DMS79 treated with DMSO at 0.1 percent for 48 hours (cell line): ENCODE measurements at regions not wholly inside any gene's neighbourhood (a gene's known extent, or its start where the extent isn't known, plus 50 kb on each side); places are given as distances from the start of the nearest gene placed in this dataset.
"Not testable (repeated sequence)": the region's sequence is repeated elsewhere in the genome, so short reads cannot be mapped to it uniquely, and the experiment has no call there.

ENCODE experiments used
- DNase-seq: peaks from one replicate; lab custom pipeline; 2025; lab: John Stamatoyannopoulos, UW

DNA sequence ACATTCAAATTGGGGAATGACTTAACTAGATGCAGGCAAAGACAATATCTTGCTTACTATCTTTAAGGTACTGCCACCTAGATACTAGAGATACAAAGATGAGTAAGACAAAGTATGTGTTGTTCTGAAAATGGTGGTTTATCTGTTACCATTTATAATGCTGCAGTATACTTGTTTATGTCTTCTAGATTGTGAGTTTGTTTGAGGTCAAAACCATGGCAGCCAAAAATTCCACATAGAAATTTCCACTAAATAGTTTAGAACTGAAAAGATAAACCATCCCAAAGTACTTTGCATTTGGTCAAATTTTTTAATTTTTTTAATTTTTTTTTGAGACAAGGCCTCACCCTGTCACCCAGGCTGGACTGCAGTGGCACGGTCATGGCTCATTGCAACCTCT lies 150.8 kb downstream of the SOX4 start:
- no peak for DNase-seq

DNA sequence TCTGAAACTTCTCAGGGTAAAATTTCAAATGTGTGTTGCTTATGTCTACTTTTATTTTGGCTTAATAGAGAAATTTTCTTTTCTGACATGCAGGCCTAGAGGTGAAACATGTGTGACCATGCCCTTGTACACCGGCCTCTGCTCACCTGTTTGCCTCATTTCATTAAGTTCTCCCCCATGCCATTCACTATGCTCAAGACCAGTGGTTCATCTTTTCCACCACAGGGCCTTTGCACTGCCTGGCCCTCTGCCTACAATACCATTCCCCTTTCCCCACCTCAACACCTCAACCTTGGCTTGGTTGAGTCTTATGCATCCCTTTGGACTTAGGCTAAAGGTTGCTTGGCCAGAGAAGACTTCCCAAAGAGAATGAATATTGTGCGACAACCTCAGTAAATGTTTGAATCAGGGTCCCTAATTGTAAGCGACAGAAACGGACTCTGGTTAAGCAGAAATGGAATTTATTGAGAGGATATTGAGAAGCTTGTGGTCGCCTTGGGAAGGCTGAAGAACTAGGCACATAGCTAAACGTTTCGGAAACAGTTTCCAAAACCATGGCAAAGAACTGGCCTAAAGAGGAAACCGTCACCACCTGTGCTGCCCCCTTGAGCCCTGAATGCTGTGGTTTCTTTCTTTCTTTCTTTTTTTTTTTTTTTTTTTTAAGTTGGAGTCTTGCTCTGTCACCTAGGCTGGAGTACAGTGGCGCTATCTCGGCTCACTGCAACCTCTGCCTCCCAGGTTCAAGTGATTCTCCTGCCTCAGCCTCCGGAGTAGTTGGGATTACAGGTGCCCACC lies 152.2 kb downstream of the SOX4 start:
- no peak for DNase-seq

DNA sequence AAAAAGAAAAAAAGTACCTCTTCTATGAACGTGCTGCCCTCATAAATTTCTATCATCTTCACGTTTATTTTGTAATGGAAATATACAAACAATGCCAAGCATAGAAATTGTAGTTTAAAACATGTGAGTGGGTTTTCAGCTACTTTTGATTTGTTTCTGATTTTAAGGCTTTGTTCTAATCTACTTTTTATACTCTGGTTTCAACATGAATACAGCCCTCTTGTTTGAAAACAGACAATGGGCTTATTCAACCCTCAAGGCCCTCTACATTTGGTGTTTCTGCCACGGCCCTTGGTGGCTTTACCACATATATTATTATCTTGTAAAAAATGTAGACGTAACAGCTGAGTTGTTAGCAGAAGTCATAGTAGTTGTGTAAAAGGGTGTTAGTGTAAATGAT lies 153.9 kb downstream of the SOX4 start:
- no peak for DNase-seq

DNA sequence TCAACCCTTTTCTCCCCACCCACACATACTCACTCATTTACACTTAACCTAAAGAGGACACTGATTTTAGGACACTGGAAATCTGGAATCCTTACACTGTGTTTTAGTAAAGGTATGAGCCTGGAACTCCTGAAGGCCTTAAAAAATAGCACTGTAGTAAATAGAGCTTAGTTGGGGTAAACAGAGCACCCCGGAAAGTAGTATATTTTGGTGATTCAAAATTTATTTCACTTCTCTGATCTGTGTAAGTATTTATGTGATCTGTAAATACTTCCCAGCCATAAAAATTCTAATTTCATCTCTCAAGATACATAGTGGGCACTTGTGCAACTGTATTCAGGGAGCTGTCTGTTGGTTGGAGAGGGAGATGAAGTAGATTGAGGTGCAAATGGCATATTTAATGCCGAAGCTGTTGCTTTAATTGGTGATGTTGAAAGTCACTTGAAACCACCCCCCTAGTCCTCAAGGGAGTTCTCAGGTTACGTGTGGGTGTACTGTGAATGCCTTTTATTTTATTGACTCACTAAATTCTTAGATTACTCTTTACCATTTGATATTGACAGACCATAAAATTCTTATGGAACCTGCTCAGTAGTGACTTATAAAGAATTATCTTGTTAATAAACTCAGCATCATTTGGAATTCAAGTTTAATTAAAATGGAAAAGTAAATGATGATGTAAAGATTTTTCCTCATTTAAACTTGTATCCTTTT lies 154.9 kb downstream of the SOX4 start:
- peak; percentile 91 for DNase-seq

DNA sequence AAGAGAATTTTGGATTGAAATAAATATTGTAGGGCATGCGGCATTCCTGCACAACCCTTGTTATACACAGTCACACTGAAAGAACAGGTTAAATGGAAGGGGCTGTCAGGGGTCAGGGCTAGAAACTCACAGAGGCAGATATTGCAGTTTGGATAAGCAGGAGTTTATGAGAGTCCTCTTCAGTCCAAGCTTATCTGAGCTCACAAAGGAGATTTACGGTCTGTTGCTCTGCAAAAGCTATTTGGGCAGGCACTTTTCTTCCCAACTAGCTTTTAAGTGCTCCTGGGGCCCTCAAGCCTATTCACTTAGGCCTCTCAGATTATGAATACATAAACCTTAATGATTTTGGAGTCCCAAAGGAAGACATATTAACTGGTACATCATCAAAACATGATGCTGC lies 156.2 kb downstream of the SOX4 start:
- peak; percentile 99 for DNase-seq

DNA sequence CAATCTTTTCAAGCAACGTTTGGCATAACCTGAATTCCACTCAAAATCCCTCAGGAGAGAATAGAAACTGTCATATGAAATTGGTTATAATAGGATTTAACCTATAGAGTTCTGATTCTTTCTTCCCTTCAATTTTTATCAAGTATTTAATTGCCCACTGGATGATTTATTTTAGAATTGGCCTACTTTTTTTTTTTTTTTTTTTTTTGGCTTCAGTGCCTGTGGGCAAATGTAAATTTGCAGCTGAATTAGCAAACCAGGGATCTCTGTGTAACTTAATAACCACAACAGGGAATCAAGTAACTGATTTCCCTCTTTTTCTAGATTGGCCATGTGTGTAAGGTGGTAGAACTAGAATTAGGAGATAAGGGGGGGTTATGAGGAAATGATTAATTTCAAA lies 157.0 kb downstream of the SOX4 start:
- DNase-seq = peak; percentile 79

DNA sequence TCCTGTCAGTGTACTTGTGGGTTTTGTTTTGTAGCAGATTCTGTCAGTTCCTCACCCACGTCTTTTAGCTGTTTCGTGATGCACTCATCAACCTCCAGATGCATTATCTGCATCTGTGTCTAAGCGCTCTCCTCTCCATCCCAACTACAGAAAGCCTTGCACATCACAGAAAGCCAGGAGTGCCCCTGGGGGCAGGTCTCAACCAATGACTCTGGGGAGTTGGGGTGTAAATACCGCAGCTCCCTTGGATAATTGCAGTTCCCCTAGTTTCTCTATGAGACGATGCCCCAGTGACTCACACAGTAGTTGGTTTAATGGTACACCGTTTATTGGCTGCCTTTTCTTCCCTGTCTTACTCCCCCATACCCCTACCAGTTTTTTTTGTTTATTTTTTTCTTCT lies 158.1 kb downstream of the SOX4 start:
- no peak for DNase-seq

DNA sequence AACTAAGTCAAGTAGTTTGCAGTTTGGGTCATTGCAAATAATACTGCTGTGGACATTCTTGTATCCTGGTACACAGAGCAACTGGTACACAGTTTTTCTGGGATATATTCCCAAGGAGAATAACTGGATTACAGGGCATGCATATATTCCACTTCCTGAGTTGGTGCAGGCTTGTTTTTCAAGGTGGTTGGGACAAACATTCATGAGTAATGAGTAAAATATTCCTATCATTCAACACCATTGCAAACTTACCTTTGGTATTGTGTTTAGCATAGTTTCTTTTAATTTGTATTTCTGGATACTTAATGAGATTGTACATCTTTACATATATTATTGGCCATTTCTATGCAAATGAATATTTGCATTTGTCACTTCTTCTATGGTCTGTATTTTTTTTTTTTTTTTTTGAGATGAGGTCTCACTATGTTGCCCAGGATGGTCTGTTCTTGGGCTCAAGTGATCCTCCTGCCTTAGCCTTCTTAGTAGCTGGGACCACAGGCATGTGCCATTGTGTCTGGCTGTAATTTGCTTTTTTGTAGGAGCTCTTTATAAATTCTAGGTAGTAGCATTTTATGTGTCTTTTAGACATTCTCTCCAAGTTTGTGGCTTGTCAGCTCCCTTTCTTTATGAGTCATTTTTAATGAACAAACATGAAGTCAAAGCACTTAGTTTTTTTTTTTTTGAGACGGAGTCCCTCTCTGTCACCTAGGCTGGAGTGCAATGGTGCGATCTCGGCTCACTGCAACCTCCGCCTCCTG lies 158.7 kb downstream of the SOX4 start:
- no peak for DNase-seq

DNA sequence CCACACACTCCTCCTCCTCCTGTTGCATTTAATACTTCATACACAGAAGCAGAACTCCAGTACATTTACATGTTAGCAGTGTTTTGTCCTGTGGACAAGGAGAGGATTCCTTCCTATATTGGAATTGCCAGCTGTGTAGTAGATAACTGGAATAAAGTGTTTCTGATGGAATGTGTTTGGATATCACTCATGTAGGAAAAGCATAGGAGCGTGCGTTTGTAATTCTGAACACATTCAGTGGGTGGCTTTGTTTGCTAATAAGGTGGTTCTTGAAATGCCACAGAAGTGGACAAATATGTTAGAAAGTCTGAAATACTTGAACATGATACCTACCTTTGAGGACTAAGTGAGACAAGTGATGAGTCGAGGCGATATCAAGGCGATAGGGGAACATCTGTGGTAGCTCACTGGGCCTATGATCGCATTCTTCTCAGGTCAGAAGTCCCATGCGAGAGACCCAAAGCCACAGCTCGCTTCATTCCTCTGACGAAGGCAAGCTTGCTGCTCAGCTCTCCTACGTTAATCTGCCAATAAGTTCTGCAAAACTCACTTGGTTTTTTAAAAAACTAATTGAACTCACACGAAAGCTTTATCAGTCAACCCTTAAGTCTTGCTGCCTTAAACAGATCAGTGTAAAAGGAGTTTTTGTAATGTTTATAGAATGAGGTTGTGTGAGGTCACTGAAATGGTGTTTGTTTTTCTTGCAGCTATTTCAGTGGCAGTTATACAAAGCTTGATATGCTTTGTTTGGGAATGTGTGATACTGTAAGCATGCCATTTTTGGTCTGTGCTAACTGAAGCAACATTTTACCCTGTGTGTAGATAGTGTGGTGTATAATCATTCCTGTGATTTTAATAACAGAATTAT lies 159.9 kb downstream of the SOX4 start:
- DNase-seq = no peak

DNA sequence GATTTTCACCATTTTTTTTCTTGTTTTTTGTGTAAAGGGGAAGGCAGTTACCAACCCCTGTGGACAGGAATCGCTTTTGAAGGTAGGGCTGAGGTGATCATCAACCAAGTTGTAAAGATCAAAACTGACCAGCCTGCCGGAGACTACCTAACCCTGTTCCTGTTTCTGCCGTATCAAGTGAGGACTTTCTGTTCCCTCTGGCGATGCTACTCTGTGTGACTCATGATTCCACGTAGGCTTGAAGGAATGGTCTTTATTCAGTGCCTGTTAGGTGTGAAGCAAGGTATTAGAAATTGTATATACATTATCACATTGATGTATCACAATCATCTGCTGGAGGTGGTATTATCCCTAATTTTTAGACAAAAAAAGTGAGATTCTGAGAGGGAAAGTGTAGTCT lies 161.3 kb downstream of the SOX4 start:
- DNase-seq = no peak

DNA sequence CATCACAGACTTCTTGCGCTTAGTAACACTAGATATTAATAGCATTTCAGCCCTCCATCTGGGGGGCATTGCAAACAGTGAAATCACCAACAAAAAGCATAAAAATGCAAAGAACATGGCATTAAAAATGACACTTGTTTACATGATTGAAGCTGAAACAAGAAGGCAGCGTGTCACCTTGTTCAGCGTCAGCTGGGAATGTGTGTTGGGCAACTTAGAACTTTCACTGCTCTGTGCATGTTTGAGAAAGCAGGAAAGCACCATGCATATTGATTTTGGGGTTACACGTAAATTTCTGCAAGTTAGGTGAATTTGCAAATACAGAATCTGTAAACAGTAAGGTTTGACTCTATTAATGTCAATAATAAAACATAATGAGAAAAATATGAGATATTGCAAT lies 162.9 kb downstream of the SOX4 start:
- no peak for DNase-seq

DNA sequence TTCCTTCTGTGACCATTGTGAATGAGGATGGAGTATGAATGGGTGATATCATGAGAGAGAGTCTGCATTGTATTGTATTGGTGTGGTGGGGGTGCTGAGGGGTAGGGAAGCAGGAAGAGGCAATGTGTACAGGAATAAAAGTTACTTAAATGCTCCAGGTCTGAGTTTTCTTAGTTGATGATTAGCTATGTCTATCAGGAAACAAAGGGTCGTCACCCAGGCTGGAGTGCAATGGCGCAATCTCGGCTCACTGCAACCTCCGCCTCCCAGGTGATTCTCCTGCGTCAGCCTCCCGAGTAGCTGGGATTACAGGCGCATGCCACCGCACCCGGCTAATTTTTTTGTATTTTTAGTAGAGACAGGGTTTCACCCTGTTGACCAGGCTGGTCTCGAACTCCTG lies 163.8 kb downstream of the SOX4 start:
- DNase-seq = not testable (repeated sequence)

DNA sequence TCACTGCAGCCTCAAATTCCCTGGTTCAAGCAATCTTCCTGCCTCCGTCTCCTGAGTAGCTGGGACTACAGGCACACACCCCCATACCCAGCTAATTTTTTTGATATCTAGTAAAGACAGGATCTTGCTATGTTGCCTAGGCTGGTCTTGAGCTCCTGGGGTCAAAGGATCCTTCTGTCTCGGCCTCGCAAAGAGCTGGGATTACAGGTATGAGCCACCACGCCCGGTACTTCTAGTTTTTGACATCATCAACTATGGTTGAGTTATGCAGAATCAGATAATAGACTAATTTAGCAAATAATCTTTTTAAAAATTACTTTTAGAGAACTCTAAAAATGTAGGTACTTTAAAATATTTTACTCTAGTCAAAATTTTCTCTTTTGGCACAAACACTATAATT lies 166.2 kb downstream of the SOX4 start:
- DNase-seq = no peak

DNA sequence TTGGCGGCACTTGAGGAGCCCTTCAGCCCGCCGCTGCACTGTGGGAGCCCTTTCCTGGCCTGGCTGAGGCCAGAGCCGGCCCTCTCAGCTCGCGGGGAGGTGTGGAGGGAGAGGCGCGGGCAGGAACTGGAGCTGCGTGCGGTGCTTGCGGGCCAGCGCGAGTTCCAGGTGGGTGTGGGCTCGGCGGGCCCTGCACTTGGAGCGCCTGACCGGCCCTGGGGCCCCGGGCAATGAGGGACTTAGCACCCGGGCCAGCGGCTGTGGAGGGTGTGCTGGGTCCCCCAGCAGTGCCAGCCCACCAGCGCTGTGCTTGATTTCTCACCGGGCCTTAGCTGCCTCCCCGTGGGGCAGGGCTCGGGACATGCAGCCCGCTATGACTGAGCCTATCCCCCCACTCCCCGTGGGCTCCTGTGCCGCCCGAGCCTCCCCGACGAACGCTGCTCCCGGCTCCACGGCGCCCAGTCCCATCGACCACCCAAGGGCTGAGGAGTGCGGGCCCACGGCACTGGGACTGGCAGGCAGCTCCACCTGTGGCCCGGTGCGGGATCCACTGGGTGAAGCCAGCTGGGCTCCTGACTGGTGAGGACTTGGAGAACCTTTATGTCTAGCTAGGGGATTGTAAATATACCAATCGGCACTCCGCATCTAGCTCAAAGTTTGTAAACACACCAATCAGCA lies 167.6 kb downstream of the SOX4 start:
- DNase-seq = not testable (repeated sequence)

DNA sequence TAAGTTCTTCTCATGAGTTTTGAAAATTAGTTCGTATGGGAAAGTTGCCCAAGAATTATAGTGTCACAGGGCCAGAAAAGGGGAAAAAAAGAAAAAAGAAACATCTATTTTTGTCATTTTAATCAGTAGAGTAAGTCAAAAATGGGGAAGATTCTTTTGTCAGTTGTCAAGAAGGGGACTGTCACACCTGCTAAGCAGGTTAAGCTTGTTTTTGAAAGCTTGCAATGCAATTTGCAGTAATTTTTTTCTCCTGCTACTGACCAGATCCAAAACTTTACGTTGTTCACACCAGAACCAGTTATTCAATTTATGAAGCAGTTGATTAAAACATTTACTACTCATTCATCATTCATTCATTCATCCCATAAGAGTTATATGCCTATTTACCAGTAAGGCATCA lies 171.4 kb downstream of the SOX4 start:
- no peak for DNase-seq

DNA sequence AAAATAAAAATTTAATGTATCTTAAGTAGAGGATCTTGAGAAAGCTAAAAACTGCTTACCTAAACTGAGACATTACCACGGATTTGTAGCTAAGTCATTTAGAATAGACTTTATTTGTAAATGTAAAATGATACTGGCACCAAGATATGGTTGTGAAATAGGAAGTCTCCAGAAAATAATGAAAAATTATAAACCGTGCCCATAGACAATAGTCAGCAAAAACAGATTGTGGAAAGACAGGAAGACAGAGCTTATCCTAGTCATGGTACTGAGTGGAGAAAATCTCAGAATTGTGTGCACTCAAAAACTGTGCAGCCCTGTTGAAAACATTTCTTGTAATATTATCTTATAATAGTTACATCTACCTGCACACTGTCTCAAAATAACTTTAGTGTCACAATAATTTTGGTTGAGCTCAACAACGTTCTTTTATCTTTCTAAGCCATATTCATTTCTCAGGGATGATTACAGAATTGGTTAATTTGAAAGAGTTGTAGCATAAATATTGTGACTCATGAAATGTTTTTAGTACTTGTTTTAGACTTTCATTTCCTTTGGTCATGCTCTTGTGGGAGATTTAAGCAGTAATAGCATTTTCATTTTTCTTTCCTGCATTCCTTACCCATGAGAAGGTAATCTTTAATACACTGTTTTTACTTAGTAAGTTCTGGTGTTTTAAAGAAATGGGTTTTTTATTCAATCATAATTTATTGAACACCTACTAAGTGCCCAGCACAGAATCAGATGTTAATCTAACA lies 174.5 kb downstream of the SOX4 start:
- DNase-seq = no peak

DNA sequence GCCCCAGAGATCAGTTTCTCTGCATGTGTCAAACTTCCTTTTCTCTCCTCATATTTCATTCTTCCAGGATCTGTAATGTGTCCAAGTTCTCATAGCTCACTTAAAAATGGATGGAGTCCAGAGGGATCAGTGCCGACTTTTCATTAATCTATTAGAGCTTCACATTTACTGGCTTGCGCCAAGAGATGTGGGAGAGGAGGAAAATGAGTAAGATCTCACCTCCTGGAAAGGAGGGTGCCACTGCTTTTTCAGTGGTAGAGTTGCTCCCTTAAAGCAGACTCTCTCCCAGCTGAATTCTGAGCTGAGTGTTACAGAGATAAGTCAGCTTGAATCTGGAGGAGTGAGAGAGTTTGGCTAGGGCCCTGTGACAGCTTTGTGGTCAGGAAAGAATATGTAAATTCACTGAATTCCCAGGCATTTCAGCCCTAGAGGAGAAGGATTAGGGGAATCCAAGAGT lies 175.9 kb downstream of the SOX4 start:
- no peak for DNase-seq

DNA sequence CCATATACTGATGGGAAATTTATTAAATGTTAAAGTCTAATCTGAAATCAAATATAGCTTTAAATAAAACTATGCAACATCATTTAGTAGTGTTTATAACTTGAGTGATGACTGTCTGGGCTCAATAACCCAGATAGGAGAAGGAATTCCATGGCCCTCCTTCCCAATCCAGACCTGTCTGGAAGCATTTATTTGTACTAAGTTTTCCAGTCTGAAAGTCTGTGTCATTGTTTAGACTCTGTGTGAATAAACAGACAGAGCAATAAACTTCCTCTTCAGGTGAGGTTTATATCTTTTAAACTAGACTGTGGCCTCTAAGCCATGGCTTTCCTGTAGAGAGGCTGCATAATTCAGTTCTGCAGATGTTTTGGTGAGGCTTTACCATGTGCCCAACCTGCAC lies 176.4 kb downstream of the SOX4 start:
- no peak for DNase-seq

DNA sequence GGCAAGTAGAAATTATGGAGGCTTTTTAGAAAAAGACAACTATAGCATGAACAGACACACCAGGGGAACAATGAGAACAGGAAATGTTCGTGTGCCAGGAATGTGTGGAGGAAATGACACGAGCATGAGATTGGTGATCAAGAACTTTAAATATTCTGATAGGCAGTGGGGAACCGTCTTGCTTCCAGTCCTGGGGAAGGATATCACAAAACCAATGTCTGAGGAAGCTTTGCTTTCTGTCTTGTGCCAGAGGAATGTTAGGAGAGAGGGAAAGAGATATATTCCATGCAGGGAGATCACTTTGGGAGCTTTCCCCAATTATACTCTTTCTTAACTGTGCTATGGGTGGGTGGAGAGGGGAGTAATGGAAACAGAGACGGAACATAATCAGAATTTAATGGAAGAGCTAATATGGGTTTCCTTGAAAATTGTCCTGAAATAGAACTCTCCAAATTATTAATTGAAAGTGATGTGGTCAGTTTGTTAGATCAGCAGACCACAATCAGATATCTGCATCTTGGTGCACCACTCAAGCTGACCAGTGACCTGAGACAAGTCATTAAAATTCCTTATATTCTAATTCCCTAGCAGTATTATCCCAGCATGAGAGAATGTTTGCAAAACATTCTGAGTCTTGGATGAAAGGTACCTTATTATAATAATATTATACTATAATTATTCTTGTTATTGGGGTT lies 178.2 kb downstream of the SOX4 start:
- no peak for DNase-seq

DNA sequence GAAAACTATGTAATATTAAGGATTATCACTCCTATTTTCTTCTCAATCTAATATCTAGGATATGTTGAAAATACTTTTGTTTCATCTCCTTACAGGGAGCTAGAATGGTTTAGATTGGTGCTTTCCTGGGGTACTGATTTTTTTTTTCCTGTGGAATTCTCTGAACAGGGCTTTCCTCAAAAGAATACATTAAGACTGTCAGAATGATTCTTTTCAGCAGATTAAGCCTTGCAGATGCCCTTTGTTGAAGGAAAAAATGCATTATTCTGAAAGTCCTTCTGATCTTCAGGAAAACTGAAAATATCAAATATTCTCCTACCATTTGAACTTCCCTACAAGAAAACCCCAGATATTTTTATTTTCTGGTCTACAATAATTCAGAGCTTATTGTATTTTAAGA lies 178.9 kb downstream of the SOX4 start:
- no peak for DNase-seq
